PFSK-1 (cell line): ENCODE measurements at regions not wholly inside any gene's neighbourhood (a gene's known extent, or its start where the extent isn't known, plus 50 kb on each side); places are given as distances from the start of the nearest gene placed in this dataset.

ENCODE experiments used
- FOXP2 ChIP-seq: optimal IDR thresholded peaks from 2 replicates; pipeline ENCODE3; 2011; ENCODE audit warnings: borderline replicate concordance, control low read depth, inconsistent platforms; ENCODE audit not compliant: insufficient read depth; ENCODE audit errors: extremely low read length, extremely low read depth
- POLR2AphosphoS5 ChIP-seq: IDR thresholded peaks from 2 replicates; pipeline ENCODE4 v1.6.1; 2012; ENCODE audit warnings: low read depth, mild to moderate bottlenecking, control low read depth, low read length, moderate library complexity
- REST ChIP-seq, 2 experiments: IDR thresholded peaks; 2 replicates each; pipeline versions ENCODE4 v1.6.1 to v1.8.0; 2011 to 2012; ENCODE audit warnings: low read depth in 2 of 2, low read length in 2 of 2, control low read depth in 1 of 2, inconsistent platforms in 1 of 2, mild to moderate bottlenecking in 1 of 2, moderate library complexity in 1 of 2; ENCODE audit not compliant: insufficient read depth in 1 of 2
- SIN3A ChIP-seq: IDR thresholded peaks from 2 replicates; pipeline ENCODE4 v1.6.1; 2012; ENCODE audit warnings: mild to moderate bottlenecking, low read length, moderate library complexity, borderline replicate concordance; ENCODE audit not compliant: insufficient read depth
- TAF1 ChIP-seq: IDR thresholded peaks from 2 replicates; pipeline ENCODE4 v1.6.1; 2012; ENCODE audit warnings: low read length, control low read depth, borderline replicate concordance; ENCODE audit not compliant: insufficient read depth

DNA sequence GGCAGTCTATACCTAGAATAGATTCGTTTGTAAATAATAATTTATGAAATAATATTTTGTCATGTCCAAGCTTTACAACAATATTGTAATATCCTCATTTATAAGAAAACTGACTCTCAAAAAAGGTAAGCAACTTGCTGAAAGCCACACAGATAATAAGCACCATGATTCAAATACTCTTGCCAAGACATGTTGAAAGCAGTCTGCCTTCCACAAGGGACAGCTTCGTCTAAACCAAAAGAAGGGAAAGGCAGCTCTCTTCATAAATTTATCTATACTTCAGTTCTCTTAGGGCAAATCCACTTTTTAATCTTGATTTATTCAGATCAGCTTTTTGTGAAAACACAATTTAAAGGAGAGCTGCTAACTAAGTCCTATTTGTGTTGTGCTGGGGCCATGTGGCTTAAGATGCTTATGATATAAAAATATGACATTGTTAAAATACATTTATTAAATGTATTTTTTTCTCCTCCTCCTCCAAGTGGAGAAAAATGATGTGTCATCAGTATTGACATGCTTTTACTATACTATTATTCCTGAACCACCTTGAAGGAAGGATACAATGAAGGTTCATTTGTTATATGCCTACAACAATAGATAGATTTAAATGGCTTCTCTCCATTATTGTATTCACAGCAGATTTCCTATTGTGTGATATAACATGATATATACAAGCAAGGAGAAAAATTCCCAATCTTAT is 737.0 kb downstream of the HDGFL1 start:
- TF ChIP-seq REST (IDR thresholded peaks at IDR 0.05; ENCODE audit: insufficient read depth in 1 of 2, low read depth in 2 of 2, low read length in 2 of 2) (no peak), FOXP2 (no peak), TAF1 (no peak), SIN3A (no peak), POLR2AphosphoS5 (no peak)

- no peak for TF ChIP-seq TAF1
- TF ChIP-seq FOXP2 = no peak
- TF ChIP-seq SIN3A = no peak
- TF ChIP-seq REST (IDR thresholded peaks at IDR 0.05; ENCODE audit: insufficient read depth in 1 of 2, low read depth in 2 of 2, low read length in 2 of 2) = no peak
- no peak for TF ChIP-seq POLR2AphosphoS5
These were observed 738.1 kb downstream of the HDGFL1 start for GRCh38 chr6:23307516-23307915.

DNA sequence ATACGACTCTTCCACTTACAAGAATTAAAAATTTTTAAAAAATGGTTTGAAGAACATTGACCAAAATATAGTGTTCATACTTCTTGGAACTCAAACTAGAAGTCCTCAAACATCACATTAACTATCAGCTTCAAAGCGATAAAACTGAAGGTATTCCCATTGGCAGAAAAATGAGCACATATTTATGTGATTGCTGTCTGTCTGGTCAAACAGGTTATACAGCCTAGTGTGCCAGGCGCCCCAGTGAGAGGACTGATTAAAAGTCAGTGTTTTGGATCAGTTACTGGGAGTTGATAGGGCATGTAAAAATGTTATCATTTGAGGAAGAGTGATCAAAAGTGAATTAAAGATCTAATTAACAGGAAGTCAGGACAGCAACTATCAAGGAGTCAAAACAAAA is 738.8 kb downstream of the HDGFL1 start:
- no peak for TF ChIP-seq REST (IDR thresholded peaks at IDR 0.05; ENCODE audit: insufficient read depth in 1 of 2, low read depth in 2 of 2, low read length in 2 of 2)
- no peak for TF ChIP-seq TAF1
- no peak for TF ChIP-seq SIN3A
- TF ChIP-seq POLR2AphosphoS5 = no peak
- TF ChIP-seq FOXP2 = no peak

- TF ChIP-seq SIN3A (no peak), TAF1 (no peak)
These were observed 741.8 kb downstream of the HDGFL1 start for GRCh38 chr6:23311211-23311610.

- TF ChIP-seq POLR2AphosphoS5 (no peak), SIN3A (no peak), TAF1 (no peak), REST (IDR thresholded peaks at IDR 0.05; ENCODE audit: insufficient read depth in 1 of 2, low read depth in 2 of 2, low read length in 2 of 2) (no peak), FOXP2 (no peak)
These were observed 746.8 kb downstream of the HDGFL1 start for GRCh38 chr6:23316131-23316530.

DNA sequence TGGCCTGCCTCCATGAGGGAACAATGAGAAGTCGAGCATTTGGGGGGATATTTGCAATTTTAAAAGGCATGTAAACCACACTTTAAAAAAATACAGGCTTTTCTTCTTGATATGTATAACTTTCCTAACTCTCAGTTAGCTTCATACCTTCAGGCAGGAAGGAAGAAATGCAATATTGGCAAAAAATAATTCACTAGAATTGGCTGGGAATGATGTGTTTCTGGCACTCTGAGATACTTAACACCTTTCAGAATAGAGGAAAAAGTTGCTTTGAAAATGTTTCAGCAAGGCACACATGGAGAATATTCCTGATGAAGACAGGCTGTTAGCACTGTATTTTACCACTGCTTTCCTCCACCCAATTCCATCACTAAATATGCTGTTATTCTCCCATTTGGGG is 747.6 kb downstream of the HDGFL1 start:
- no peak for TF ChIP-seq SIN3A
